Activated CD4-positive, CD25-positive, alpha-beta regulatory T cell treated with anti-CD3 and anti-CD28 coated beads, Interleukin-2, amount 50 U/mL, for 24 hours (primary cell): ENCODE measurements at regions not wholly inside any gene's neighbourhood (a gene's known extent, or its start where the extent isn't known, plus 50 kb on each side); places are given as distances from the start of the nearest gene placed in this dataset.

Experiments used
- ATAC-seq, 2 donors: fragments of 150-1000 bp; cut with Tn5 transposase; one replicate each; pipeline ENCODE4 v1.10.0; 2021; ENCODE audit warnings: mild to moderate bottlenecking in 1 of 2, moderate library complexity in 1 of 2

- ATAC-seq: no peak
Observed at GRCh38 chr2:111703759-111704158, 180.2 kb downstream of the ANAPC1 start.

DNA sequence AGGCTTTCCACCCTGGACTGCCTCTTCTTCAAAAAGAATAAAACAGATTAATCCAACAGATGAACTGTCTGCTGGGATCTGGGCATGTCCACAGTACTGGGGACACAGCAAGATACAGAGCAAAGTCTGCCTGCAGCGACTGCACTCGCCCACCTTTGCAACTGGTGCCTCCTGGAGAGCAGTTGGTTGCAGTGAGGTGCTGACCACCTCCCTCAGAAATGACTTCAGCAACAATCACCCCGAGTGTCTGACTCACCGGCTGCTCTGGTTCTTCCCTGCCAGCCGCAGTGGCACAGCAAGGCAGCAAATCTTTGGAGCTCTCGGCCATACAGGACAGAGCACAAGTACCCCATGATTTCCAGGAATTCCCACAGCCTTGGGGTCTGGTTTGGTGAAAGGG is 179.7 kb downstream of the ANAPC1 start:
- no peak for ATAC-seq

GRCh38 chr2:111705239-111705638 is 178.8 kb downstream of the ANAPC1 start:
- no peak for ATAC-seq

- ATAC-seq: peak; percentile 88 to 93
Observed at GRCh38 chr2:111705711-111706336, 178.2 kb downstream of the ANAPC1 start.

DNA sequence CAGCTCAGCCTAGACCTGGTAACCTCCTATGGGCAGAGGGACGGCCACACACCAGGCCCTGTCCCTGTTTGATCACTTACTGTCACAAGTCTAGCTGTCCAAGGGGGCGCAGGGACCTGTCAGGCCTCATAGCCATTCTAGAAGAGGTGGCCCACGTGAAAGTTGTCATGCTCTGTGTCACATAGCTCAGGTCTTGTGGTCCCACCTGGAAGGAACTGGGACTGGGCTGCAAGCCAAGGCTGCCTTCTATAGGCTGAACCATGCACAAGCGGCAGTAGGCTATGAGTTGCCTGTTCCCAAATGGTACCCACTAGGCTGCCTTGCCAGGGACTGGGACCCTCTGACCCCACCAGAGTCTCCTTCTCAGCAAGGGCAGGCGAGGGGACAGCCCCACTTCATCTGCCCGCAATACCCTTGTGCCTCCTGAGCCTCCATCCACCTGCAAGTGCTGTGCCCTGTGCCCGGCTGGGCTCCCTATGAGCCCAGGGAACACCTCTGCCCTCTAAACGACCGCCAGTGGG is 177.5 kb downstream of the ANAPC1 start:
- ATAC-seq: peak in 1 of 2 donors; percentile 6

DNA sequence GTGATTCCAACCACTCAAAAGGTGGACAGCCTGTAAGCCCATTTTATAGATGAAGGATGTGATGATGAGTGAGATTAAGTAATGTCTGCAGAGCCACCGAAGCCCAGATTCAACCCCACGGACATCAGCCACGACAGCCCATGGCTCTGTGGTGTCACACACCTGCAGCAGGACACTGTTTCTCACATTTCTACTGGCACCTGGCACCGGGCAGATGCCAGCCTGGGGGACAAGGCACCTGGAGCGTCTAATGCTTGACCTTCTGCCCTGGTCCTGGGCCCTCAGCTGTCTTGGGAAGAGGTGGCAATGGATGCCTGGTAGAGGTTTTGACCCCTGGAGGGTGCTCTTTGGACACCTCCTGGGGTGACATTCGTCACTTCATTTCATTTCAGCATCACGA is 176.3 kb downstream of the ANAPC1 start:
- no peak for ATAC-seq

- no peak for ATAC-seq
Observed at GRCh38 chr2:111708476-111709180, 175.4 kb downstream of the ANAPC1 start.

- no peak for ATAC-seq
Observed at GRCh38 chr2:111709321-111709720, 174.7 kb downstream of the ANAPC1 start.

GRCh38 chr2:111710085-111710484 is 173.9 kb downstream of the ANAPC1 start:
- ATAC-seq: no peak

GRCh38 chr2:111710613-111711012 is 173.4 kb downstream of the ANAPC1 start:
- no peak for ATAC-seq

GRCh38 chr2:111711270-111711669 is 172.7 kb downstream of the ANAPC1 start:
- no peak for ATAC-seq

DNA sequence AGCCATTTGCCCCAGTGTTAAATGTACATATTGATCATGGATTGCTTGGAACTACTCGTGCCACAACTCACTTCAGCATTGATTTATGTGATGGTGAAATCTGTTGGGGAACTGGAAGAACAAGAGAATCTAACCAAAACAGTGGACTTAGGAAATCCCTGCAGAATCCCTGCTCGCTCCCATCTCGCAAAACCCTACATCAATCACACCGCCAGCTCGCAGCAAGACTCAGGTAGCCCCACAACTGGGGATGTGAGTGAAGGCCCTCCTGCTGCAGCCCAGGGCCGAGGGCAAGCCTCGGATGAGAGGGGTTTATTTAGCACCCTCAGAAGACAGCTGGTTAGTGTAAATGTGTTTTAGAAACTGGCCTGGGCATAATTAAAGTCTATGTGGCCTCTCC is 171.6 kb downstream of the ANAPC1 start:
- no peak for ATAC-seq

GRCh38 chr2:111712940-111713515 is 171.0 kb downstream of the ANAPC1 start:
- no peak for ATAC-seq

- no peak for ATAC-seq
Observed at GRCh38 chr2:111715987-111716904, 167.7 kb downstream of the ANAPC1 start.

- ATAC-seq: no peak
Observed at GRCh38 chr2:111716905-111717775, 166.9 kb downstream of the ANAPC1 start.
